HG03045 (cell line): ENCODE measurements at regions not wholly inside any gene's neighbourhood (a gene's known extent, or its start where the extent isn't known, plus 50 kb on each side); places are given as distances from the start of the nearest gene placed in this dataset.

ENCODE experiments used
- ATAC-seq: cut with Tn5 transposase; IDR thresholded peaks from one replicate; pipeline ENCODE4 v1.9.1; 2021; ENCODE audit warnings: mild to moderate bottlenecking, moderate library complexity; ENCODE audit not compliant: unreplicated experiment

- no peak for ATAC-seq
Observed at GRCh38 chr5:174852143-174852542, 127.8 kb downstream of the MSX2 start.

GRCh38 chr5:174850565-174851169, 126.3 kb downstream of the MSX2 start:
- no peak for ATAC-seq

GRCh38 chr5:174849426-174849825, 125.0 kb downstream of the MSX2 start:
- ATAC-seq, result no peak

- ATAC-seq, result no peak
Observed at GRCh38 chr5:174844971-174845370, 120.6 kb downstream of the MSX2 start.

- no peak for ATAC-seq
Observed at GRCh38 chr5:174843263-174844250, 119.2 kb downstream of the MSX2 start.

- ATAC-seq, result no peak
Observed at GRCh38 chr5:174840435-174840834, 116.1 kb downstream of the MSX2 start.

GRCh38 chr5:174839196-174839595, 114.8 kb downstream of the MSX2 start:
- no peak for ATAC-seq

GRCh38 chr5:174837919-174838902, 113.8 kb downstream of the MSX2 start:
- ATAC-seq, result no peak

GRCh38 chr5:174834081-174834480, 109.7 kb downstream of the MSX2 start:
- no peak for ATAC-seq

GRCh38 chr5:174832811-174833210, 108.4 kb downstream of the MSX2 start:
- ATAC-seq, result no peak

GRCh38 chr5:174832025-174832424, 107.6 kb downstream of the MSX2 start:
- no peak for ATAC-seq

- no peak for ATAC-seq
Observed at GRCh38 chr5:174831031-174831660, 106.8 kb downstream of the MSX2 start.

GRCh38 chr5:174829511-174829864, 105.1 kb downstream of the MSX2 start:
- no peak for ATAC-seq

- no peak for ATAC-seq
Observed at GRCh38 chr5:174828804-174829510, 104.6 kb downstream of the MSX2 start.

- ATAC-seq, result no peak
Observed at GRCh38 chr5:174827558-174827957, 103.2 kb downstream of the MSX2 start.

GRCh38 chr5:174825587-174825986, 101.2 kb downstream of the MSX2 start:
- no peak for ATAC-seq

- ATAC-seq, result no peak
Observed at GRCh38 chr5:174818430-174818829, 94.0 kb downstream of the MSX2 start.

GRCh38 chr5:174817610-174818009, 93.2 kb downstream of the MSX2 start:
- ATAC-seq, result no peak

GRCh38 chr5:174816858-174817257, 92.5 kb downstream of the MSX2 start:
- no peak for ATAC-seq

- no peak for ATAC-seq
Observed at GRCh38 chr5:174811438-174811837, 87.1 kb downstream of the MSX2 start.
